ENCODE measurements at regions not wholly inside any gene's neighbourhood (a gene's known extent, or its start where the extent isn't known, plus 50 kb on each side); places are given as distances from the start of the nearest gene placed in this dataset.
A peak's percentile ranks its signal among the peaks of the same experiment; 100 is the strongest.

DNA sequence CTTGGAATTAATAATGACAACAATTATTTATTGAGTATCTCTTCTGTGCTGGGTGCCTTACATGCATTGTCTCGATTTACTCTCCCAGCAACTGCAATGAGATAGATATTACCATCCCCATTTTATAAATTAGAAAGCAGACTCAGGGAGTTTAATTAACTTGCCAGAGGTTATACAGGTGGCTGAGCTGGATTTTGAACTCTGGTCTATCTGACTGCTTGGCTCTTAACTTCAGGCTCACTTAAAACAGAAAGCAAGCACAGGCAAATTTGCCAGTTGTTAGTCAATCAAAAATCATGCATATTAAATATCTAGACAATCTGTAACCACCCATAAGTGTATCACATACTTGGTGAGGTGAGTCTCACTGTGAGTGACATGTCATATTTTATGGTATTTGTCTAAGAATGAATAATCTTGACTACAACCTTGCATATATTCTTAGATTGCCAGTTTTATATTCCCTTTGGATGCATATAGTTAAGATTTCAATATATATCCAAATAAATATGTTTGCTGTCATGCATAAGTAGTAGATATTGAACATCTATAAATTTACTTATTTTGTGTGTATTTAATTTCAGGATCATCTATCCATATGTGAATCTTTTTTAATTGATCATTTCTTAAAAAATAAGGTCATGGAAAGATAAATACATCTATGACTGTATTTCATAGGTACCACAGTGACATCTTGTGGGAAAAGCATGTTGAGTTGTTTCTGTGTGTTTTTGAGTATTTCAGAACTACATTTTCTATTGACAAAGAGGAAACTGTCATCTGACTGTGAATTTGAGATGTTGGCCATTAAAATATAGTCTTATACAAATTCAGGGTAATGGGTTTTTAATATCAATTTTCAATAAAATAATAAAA is 112.0 kb upstream of the ARHGAP42 start:
- TF ChIP-seq Cebpa-rat (IDR thresholded peaks at IDR 0.05), result no peak
- H3K27me3 ChIP-seq, result no peaks in the 10 kb centered on the region
- H3K4me3 ChIP-seq, result no peak overlapping the region

DNA sequence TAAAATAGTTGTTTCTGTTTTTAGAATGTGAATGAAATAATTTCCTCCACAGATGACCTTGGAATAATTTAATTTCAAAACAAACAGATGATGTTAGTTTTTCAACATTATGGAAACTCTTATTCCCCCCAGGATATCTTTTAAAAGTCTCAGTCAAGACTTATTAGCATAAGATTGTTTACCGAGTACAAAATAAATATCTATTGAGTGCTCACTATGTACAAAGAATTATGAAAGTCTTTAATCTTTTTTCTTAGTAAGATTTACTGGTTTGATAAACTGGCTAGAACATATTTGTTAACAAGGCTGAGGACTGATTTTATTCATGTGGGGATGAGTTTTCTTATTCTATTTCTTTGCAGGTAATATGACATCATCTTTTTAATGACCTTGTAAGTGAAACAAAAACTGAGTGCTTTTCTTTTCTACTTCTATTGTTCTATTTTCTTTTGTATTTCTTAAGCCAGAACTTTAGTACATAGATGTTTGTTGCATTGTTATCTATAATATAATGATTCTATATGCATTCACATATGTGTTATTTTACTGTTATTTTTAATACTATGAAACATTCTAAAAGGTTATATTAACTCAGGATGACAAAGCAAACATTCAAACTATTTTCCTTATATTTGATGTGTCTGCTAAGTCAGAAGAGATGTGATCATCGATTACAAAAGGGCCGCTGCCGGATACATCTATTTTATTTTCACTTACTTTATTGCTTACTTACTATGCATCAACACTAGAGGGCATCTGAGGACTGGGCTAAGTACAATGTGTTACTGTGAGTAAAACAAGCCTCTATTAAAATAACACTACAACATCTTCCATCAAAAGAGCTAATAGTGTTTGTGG is 111.0 kb upstream of the ARHGAP42 start:
- Histone ChIP-seq H3K4me1 (peaks cover under 1 to 3% (median 2%) of the 10 kb centered on the region in 10 experiments; a peak in 18 of 20 replicates), H3K9me3 (replicated peaks in 1 of 11) (no peaks in the 10 kb centered on the region), H4K20me1 (no peaks in the 10 kb centered on the region), H3K4me3 (no peak overlapping the region), H3K27me3 (no peaks in the 10 kb centered on the region), H3K9ac (no peak overlapping the region), H3K27ac (no peak overlapping the region), H3K36me3 (no peaks in the 10 kb centered on the region), H3K4me2 (0 out of 22 replicates have a peak overlapping the region, but pooled peaks of 1 of the 11 experiments have one; percentile 35)
- no peak for TF ChIP-seq Cebpa-rat (IDR thresholded peaks at IDR 0.05)

More for the DNA sequence above, 112.0 kb upstream of the ARHGAP42 start:
- no peak overlapping the region for H3K9ac ChIP-seq
- no peak overlapping the region for H3K4me2 ChIP-seq
- no peaks in the 10 kb centered on the region for H4K20me1 ChIP-seq
- H3K9me3 ChIP-seq (replicated peaks in 1 of 11), result no peaks in the 10 kb centered on the region
- no peak overlapping the region for H3K27ac ChIP-seq
- no peaks in the 10 kb centered on the region for H3K36me3 ChIP-seq
- H3K4me1 ChIP-seq, result no peaks in the 10 kb centered on the region

DNA sequence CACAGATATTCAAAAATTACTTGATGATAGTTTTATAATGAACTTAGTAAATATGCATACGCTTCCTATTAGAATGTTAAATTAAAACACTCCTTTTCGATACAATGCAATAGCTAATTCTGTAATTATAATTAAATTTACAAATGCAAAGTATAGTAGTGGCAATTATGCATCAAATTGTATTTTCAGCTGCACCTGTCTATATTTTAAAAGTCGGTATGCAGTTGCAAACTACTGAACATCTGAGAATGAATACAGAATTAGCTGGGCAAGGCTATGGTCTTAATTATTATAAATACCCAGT is 110.4 kb upstream of the ARHGAP42 start:
- no peak for TF ChIP-seq Cebpa-rat (IDR thresholded peaks at IDR 0.05)
- Histone ChIP-seq H3K36me3 (no peaks in the 10 kb centered on the region), H3K9ac (no peak overlapping the region), H4K20me1 (no peaks in the 10 kb centered on the region), H3K4me2 (no peak overlapping the region), H3K27ac (no peak overlapping the region), H3K9me3 (replicated peaks in 1 of 11) (no peaks in the 10 kb centered on the region), H3K4me3 (no peak overlapping the region), H3K4me1 (peaks cover 6 to 9% (median 7%) of the 10 kb centered on the region in 10 experiments; a peak in 19 of 20 replicates), H3K27me3 (no peaks in the 10 kb centered on the region)

GRCh38 chr11:100578831-100579311 is 108.2 kb upstream of the ARHGAP42 start:
- no peak overlapping the region for H3K4me2 ChIP-seq
- H3K9me3 ChIP-seq (replicated peaks in 1 of 11), result no peaks in the 10 kb centered on the region
- no peak for TF ChIP-seq Cebpa-rat (IDR thresholded peaks at IDR 0.05)
- no peak overlapping the region for H3K9ac ChIP-seq
- no peak overlapping the region for H3K4me3 ChIP-seq
- H3K36me3 ChIP-seq, result no peaks in the 10 kb centered on the region
- H3K27me3 ChIP-seq, result no peaks in the 10 kb centered on the region
- peaks cover 7 to 20% (median 14%) of the 10 kb centered on the region in 10 experiments; a peak in 19 of 20 replicates for H3K4me1 ChIP-seq
- H4K20me1 ChIP-seq, result no peaks in the 10 kb centered on the region
- H3K27ac ChIP-seq, result no peak overlapping the region

GRCh38 chr11:100581318-100581717 is 105.8 kb upstream of the ARHGAP42 start:
- no peaks in the 10 kb centered on the region for H3K27me3 ChIP-seq
- no peaks in the 10 kb centered on the region for H3K36me3 ChIP-seq
- 0 out of 22 replicates have a peak, but pooled peaks of 1 of the 11 experiments have one; percentile 27 for TF ChIP-seq Cebpa-rat (IDR thresholded peaks at IDR 0.05)
- H3K9ac ChIP-seq, result peak overlapping the region in 4 of 11 experiments; percentile 19 to 44 (median 24); a peak in 4 of 22 replicates
- H3K4me2 ChIP-seq, result peak overlapping the region; percentile 40 to 77 (median 59)
- H3K9me3 ChIP-seq (replicated peaks in 1 of 11), result no peaks in the 10 kb centered on the region
- peak overlapping the region in 7 of 11 experiments; percentile 39 to 74 (median 58); a peak in 13 of 22 replicates for H3K27ac ChIP-seq
- peaks cover 7 to 26% (median 14%) of the 10 kb centered on the region in 10 experiments; a peak in 19 of 20 replicates for H3K4me1 ChIP-seq
- H3K4me3 ChIP-seq, result no peak overlapping the region
- H4K20me1 ChIP-seq, result no peaks in the 10 kb centered on the region

- no peak overlapping the region for H3K9ac ChIP-seq
Observed at GRCh38 chr11:100584201-100584985, 102.7 kb upstream of the ARHGAP42 start.

GRCh38 chr11:100585728-100586127 is 101.4 kb upstream of the ARHGAP42 start:
- Histone ChIP-seq H3K4me3 (no peak overlapping the region), H3K4me2 (no peak overlapping the region), H3K9ac (no peak overlapping the region), H3K9me3 (replicated peaks in 1 of 11) (no peaks in the 10 kb centered on the region), H3K27me3 (no peaks in the 10 kb centered on the region), H3K4me1 (peaks cover 7 to 33% (median 16%) of the 10 kb centered on the region in 10 experiments; a peak in 19 of 20 replicates), H3K27ac (no peak overlapping the region), H4K20me1 (no peaks in the 10 kb centered on the region), H3K36me3 (no peaks in the 10 kb centered on the region)
- no peak for TF ChIP-seq Cebpa-rat (IDR thresholded peaks at IDR 0.05)

More at GRCh38 chr11:100584201-100584985, 102.7 kb upstream of the ARHGAP42 start:
- peak overlapping the region in 1 of 11 experiments; percentile 41; a peak in 2 of 22 replicates for H3K4me2 ChIP-seq
- no peaks in the 10 kb centered on the region for H4K20me1 ChIP-seq
- H3K9me3 ChIP-seq (replicated peaks in 1 of 11), result no peaks in the 10 kb centered on the region
- peaks cover 7 to 33% (median 16%) of the 10 kb centered on the region in 10 experiments; a peak in 19 of 20 replicates for H3K4me1 ChIP-seq
- no peak overlapping the region for H3K4me3 ChIP-seq
- no peak overlapping the region for H3K27ac ChIP-seq
- H3K36me3 ChIP-seq, result no peaks in the 10 kb centered on the region
- H3K27me3 ChIP-seq, result no peaks in the 10 kb centered on the region
- TF ChIP-seq Cebpa-rat (IDR thresholded peaks at IDR 0.05), result no peak

GRCh38 chr11:100586361-100587101 is 100.6 kb upstream of the ARHGAP42 start:
- no peak for TF ChIP-seq Cebpa-rat (IDR thresholded peaks at IDR 0.05)
- H3K4me3 ChIP-seq, result no peak overlapping the region
- no peaks in the 10 kb centered on the region for H3K36me3 ChIP-seq
- H3K4me2 ChIP-seq, result no peak overlapping the region
- no peaks in the 10 kb centered on the region for H3K9me3 ChIP-seq (replicated peaks in 1 of 11)
- no peak overlapping the region for H3K27ac ChIP-seq
- no peak overlapping the region for H3K9ac ChIP-seq
- H3K4me1 ChIP-seq, result peaks cover 2 to 27% (median 9%) of the 10 kb centered on the region in 10 experiments; a peak in 19 of 20 replicates
- H4K20me1 ChIP-seq, result no peaks in the 10 kb centered on the region
- no peaks in the 10 kb centered on the region for H3K27me3 ChIP-seq
